Epithelial cell of esophagus (primary cell): ENCODE measurements at regions not wholly inside any gene's neighbourhood (a gene's known extent, or its start where the extent isn't known, plus 50 kb on each side); places are given as distances from the start of the nearest gene placed in this dataset.

Experiments
- DNase-seq: peaks from one replicate; pipeline ENCODE4 v3.0.0; 2010; ENCODE audit warnings: low read depth
- H3K4me3 ChIP-seq: 2 replicates; pipeline ENCODE4 v1.5.1; 2011; ENCODE audit warnings: mild to moderate bottlenecking, low read length, control low read depth
- TF ChIP-seq, protein P1 (sequence below): IDR thresholded peaks from 2 replicates; pipeline ENCODE4 v1.5.1; 2011; ENCODE audit warnings: low read depth, mild to moderate bottlenecking, low read length, control low read depth, inconsistent platforms; ENCODE audit not compliant: insufficient read depth; ENCODE audit errors: missing control alignments

DNA sequence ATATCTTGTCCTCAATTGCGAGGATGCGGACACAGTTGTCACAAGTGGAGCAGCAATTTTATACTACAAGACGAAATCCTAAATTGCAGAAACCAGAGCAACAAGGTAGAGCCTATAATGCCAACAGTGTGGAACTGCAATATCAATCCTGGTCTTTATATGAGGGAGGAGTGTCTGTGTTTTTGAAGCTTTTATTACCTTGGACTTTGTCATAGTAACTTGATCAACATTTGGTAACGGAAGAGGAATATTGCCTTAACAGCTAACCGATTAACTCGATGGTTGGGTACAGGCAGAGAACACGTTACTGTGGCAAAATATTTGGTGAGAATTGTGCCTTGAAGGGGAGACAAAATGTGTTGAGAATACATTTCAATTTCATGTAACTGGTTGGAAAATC, 661.5 kb downstream of the FGF9 start:
- H3K4me3 ChIP-seq: no peak overlapping the region
- TF ChIP-seq, protein P1, sequence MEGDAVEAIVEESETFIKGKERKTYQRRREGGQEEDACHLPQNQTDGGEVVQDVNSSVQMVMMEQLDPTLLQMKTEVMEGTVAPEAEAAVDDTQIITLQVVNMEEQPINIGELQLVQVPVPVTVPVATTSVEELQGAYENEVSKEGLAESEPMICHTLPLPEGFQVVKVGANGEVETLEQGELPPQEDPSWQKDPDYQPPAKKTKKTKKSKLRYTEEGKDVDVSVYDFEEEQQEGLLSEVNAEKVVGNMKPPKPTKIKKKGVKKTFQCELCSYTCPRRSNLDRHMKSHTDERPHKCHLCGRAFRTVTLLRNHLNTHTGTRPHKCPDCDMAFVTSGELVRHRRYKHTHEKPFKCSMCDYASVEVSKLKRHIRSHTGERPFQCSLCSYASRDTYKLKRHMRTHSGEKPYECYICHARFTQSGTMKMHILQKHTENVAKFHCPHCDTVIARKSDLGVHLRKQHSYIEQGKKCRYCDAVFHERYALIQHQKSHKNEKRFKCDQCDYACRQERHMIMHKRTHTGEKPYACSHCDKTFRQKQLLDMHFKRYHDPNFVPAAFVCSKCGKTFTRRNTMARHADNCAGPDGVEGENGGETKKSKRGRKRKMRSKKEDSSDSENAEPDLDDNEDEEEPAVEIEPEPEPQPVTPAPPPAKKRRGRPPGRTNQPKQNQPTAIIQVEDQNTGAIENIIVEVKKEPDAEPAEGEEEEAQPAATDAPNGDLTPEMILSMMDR: no peak
- DNase-seq: no peak

DNA sequence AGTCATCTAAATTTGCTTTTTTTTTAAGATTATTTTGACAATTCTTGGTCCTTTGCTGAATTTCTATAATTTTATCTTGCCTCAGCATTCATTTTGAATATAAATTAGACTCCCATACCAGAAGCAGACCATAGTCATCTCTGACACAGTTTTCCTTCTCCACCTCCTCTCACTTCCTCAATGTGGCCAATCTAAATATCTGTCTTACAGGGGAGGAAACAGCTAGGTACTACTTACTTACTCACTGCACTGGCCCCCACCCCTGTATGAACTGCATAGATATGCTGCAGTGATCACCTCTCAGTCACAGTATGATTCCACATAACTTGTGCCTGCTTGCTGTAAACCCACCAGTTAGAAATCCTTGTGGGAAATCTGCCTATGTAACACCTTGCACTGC, 665.6 kb downstream of the FGF9 start:
- no peak for DNase-seq
- TF ChIP-seq, protein P1: no peak
- no peak overlapping the region for H3K4me3 ChIP-seq

DNA sequence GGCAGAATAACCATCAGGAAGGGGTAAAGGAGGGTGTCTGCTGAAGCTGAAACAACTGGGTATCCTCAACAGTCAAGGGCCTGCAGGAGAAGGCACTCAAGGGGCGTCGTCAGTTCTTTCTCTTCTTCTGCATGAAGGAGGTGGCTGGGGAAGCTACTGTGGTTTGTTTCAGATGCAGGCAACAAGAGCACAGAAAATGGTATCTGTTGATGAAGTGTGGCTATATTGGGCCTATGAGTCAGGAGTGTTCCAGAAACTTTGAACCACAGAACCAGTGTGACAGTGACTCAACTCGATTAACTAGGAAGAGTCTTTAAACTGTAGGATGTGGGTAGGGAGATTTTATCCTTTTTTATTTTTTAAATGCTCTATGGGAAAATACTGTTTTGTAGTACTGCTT, 686.3 kb downstream of the FGF9 start:
- no peak for DNase-seq
- TF ChIP-seq, protein P1: no peak
- no peak overlapping the region for H3K4me3 ChIP-seq

DNA sequence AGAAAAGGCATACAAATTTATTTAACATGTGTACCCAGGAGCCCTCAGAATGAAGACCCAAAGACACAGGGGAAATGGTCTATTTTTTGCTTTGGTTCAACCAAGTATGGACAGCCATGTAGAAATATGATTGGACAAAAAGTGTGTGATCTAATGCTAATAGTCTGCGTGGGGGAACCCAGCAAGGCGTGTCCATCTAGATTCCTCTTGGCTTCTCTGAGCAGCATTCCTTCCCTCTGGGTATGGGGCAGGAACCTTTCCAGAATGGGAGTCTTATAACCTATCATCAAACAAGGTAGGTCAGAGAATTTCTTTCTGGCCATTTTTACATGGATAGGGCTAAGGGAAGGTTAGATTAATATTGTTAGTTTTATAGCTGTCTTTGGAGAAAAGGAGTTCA, 698.2 kb downstream of the FGF9 start:
- no peak for DNase-seq
- no peak overlapping the region for H3K4me3 ChIP-seq
- TF ChIP-seq, protein P1: no peak

DNA sequence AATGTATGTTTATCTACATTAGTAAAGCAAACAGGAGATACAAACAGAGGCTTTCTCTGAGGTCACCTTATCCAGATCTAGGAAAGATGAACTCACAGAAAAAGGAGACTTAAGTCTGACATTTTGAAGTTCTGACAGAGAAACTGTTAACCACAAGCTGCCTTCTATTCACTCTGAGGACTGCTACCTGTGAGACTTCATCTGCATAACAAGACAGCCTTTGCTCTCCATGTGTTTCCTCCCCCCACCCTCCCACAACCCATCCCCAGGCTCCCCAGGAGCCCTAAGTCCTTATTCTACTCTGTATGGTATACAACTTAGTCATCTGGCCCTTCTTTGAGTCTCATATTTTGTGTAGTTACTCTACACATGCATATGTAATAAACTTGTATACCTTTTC, 699.0 kb downstream of the FGF9 start:
- DNase-seq: no peak

DNA sequence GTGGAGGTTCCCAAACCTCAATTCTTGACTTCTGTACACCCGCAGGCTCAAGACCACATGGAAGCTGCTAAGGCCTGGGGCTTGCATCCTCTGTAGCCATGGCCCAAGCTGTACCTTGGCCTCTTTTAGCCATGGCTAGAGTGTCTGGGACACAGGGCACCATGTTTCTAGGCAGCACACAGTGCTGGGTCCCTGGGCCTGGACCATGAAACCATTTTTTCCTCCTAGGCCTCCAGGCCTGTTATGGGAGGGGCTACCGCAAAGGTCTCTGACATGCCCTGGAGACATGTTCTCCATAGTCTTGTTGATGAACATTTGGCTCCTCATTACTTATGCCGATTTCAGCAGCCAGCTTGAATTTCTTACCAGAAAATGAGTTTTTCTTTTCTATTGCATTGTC, 701.4 kb downstream of the FGF9 start:
- TF ChIP-seq, protein P1: no peak
- no peak for DNase-seq
- no peak overlapping the region for H3K4me3 ChIP-seq

More for the DNA sequence above, 699.0 kb downstream of the FGF9 start:
- TF ChIP-seq, protein P1: no peak
- H3K4me3 ChIP-seq: no peak overlapping the region

DNA sequence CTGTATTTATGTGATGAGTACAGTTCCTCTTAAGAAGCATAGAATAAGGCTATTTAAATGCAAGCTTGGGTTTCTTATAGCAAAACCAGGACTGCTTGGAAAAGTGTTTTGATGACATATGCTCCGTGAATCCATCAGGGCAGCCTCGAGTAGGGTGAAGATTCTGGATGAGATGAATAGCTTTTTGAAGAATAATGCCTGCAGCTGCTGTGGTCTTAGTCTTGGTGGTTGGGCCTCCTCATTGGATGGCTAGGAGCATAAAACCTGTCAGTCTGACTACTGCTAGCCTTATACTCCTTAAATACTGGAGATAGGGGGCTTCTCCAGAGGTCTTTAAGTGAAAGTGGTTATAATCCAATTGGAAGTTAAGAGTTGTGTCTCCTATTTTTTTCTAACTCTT, 704.3 kb downstream of the FGF9 start:
- no peak for DNase-seq
- TF ChIP-seq, protein P1: no peak
- no peak overlapping the region for H3K4me3 ChIP-seq
